BE2C (cell line): ENCODE measurements at regions not wholly inside any gene's neighbourhood (a gene's known extent, or its start where the extent isn't known, plus 50 kb on each side); places are given as distances from the start of the nearest gene placed in this dataset.

Source experiments
- DNase-seq: peaks from one replicate; pipeline ENCODE4 v3.0.0-alpha.2; 2020
- H3K27me3 ChIP-seq: fragments of 250-450 bp; sonication (Bioruptor Pico); 2 replicates; pipeline ENCODE4 v1.5.1; 2020; ENCODE audit warnings: mild to moderate bottlenecking
- H3K36me3 ChIP-seq: fragments of 250-450 bp; sonication (Bioruptor Pico); 2 replicates; pipeline ENCODE4 v1.5.1; 2020; ENCODE audit warnings: mild to moderate bottlenecking
- H3K4me1 ChIP-seq: fragments of 250-450 bp; sonication (Bioruptor Pico); 2 replicates; pipeline ENCODE4 v1.5.1; 2020
- H3K4me3 ChIP-seq: 2 replicates; pipeline ENCODE4 v1.5.1; 2011; ENCODE audit warnings: low read depth, low read length
- H3K9me3 ChIP-seq: fragments of 250-450 bp; sonication (Bioruptor Pico); 2 replicates; pipeline ENCODE4 v1.5.1; 2020
- TF ChIP-seq, protein P1 (sequence below): IDR thresholded peaks from 2 replicates; pipeline ENCODE4 v1.5.1; 2012; ENCODE audit warnings: mild to moderate bottlenecking, low read depth, low read length

- Histone ChIP-seq H3K36me3 (no peaks in the 10 kb centered on the region), H3K27me3 (no peaks in the 10 kb centered on the region), H3K9me3 (no peaks in the 10 kb centered on the region), H3K4me3 (no peak overlapping the region), H3K4me1 (no peaks in the 10 kb centered on the region)
- TF ChIP-seq, protein P1, sequence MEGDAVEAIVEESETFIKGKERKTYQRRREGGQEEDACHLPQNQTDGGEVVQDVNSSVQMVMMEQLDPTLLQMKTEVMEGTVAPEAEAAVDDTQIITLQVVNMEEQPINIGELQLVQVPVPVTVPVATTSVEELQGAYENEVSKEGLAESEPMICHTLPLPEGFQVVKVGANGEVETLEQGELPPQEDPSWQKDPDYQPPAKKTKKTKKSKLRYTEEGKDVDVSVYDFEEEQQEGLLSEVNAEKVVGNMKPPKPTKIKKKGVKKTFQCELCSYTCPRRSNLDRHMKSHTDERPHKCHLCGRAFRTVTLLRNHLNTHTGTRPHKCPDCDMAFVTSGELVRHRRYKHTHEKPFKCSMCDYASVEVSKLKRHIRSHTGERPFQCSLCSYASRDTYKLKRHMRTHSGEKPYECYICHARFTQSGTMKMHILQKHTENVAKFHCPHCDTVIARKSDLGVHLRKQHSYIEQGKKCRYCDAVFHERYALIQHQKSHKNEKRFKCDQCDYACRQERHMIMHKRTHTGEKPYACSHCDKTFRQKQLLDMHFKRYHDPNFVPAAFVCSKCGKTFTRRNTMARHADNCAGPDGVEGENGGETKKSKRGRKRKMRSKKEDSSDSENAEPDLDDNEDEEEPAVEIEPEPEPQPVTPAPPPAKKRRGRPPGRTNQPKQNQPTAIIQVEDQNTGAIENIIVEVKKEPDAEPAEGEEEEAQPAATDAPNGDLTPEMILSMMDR = no peak
- DNase-seq = no peak
Measured at GRCh38 chr21:28345934-28346333, 646.7 kb downstream of the LTN1 start.

DNA sequence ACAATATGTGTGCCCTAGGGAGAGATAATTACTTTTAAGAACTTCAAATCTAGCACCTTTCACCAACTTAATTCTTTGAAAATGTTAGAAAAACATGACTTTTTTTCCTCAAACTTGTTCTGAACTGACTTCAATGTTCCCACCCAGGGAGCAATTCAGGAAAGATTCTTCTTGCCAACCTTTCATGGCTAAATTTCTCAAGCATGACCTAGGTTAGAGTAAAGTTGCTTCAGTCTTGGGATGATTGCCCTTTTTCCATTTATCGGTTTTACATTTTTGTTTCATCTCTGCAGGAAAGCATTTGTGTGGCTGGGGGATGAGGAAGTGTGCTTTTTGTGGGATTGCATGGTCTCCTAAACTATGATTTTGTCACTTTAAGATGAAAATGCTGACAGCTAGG lies 647.7 kb downstream of the LTN1 start:
- no peak for DNase-seq
- Histone ChIP-seq H3K4me1 (0 out of 2 replicates have a peak, but pooled peaks cover under 1% of the 10 kb centered on the region), H3K27me3 (no peaks in the 10 kb centered on the region), H3K9me3 (no peaks in the 10 kb centered on the region), H3K36me3 (no peaks in the 10 kb centered on the region), H3K4me3 (no peak overlapping the region)
- TF ChIP-seq, protein P1 = no peak

- DNase-seq = no peak
Measured at GRCh38 chr21:28342212-28342810, 650.4 kb downstream of the LTN1 start.

DNA sequence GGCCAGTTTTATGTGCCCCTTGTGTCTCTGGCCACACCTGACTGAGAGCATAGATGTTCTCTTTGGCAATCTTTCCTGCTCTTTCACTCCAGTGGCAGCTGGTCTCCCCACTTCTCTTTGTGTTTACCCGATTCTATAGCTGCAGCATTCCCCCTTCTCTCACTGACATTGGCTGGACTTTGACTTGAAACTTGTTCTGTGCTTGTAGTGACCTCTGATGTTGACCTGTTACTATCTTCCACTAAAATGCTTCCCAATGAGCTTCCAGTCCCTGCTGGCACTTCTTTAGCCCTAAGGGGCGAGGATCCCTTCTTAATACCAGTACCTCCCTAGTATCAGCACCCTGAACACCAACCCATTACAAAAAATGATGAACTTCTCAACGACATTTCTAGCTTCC lies 653.3 kb downstream of the LTN1 start:
- peak; percentile 16 for DNase-seq
- Histone ChIP-seq H3K9me3 (no peaks in the 10 kb centered on the region), H3K36me3 (no peaks in the 10 kb centered on the region), H3K4me3 (peak overlapping the region; percentile 15), H3K27me3 (no peaks in the 10 kb centered on the region), H3K4me1 (peaks cover 34% of the 10 kb centered on the region)
- TF ChIP-seq, protein P1 = no peak

More at GRCh38 chr21:28342212-28342810, 650.4 kb downstream of the LTN1 start:
- H3K4me1 ChIP-seq = peaks cover 21% of the 10 kb centered on the region
- H3K9me3 ChIP-seq = no peaks in the 10 kb centered on the region
- TF ChIP-seq, protein P1 = no peak
- no peak overlapping the region for H3K4me3 ChIP-seq
- H3K36me3 ChIP-seq = no peaks in the 10 kb centered on the region
- H3K27me3 ChIP-seq = no peaks in the 10 kb centered on the region

DNA sequence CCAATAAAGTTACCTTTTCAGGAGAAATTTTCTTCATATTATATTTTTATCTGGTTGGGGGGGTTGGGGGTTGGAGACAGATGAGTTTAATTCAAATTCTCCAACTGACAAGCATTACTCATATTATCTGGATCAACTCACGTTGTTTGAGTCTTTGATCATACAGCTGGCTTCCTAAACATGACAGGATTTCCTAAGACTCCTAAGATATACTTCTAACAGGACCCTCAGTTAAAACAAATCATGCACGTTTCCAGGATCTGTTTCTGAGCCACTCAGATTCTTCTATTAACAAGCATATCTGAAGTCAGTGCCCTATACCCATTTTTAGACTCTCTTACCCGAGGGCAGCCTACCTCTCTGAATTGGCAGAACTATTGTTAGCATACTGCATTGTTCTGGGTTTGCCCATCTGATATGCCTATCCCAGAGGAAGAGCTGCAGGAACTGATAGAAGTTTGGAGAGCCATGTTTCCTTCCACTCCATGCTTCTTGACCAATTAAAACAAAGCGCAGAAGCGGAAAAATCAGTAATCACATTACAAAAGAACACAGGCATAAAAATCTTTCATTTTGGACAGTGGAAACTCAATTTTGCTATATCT lies 653.9 kb downstream of the LTN1 start:
- peak overlapping the region; percentile 15 for H3K4me3 ChIP-seq
- no peaks in the 10 kb centered on the region for H3K27me3 ChIP-seq

DNA sequence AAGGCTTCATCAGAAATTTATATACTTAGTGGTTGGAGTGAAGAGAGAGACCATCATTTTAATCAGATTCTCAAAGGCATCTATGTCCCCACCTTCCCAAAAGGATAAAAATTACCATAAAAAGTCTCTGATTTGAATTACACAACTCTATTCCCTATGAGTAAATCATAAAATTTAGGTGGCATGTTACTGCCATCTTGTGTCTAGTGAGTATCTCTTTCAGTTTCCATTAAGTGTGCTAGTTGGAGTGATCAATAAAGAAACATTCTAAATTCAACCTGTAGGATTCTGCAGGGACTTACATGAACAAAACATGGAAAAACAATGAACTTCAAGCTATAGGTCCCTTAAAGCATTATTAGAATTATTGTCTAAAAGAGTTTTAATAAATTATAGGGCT lies 655.4 kb downstream of the LTN1 start:
- DNase-seq = no peak
- H3K27me3 ChIP-seq = no peaks in the 10 kb centered on the region
- TF ChIP-seq, protein P1 = peak; percentile 55
- H3K4me1 ChIP-seq = peaks cover 34% of the 10 kb centered on the region
- H3K4me3 ChIP-seq = no peak overlapping the region
- no peaks in the 10 kb centered on the region for H3K36me3 ChIP-seq
- H3K9me3 ChIP-seq = no peaks in the 10 kb centered on the region

More for the DNA sequence above, 653.9 kb downstream of the LTN1 start:
- no peaks in the 10 kb centered on the region for H3K36me3 ChIP-seq
- TF ChIP-seq, protein P1 = no peak
- DNase-seq = peak; percentile 56
- no peaks in the 10 kb centered on the region for H3K9me3 ChIP-seq
- H3K4me1 ChIP-seq = peaks cover 34% of the 10 kb centered on the region
